Upper lobe of left lung (tissue), 6 donors: ENCODE measurements at regions not wholly inside any gene's neighbourhood (a gene's known extent, or its start where the extent isn't known, plus 50 kb on each side); places are given as distances from the start of the nearest gene placed in this dataset.

Experiments
- ATAC-seq, 2 donors: fragments of 200-7000 bp; cut with Tn5 transposase; one replicate each; pipeline ENCODE4 v1.9.1; 2022; ENCODE audit warnings: mild to moderate bottlenecking in 2 of 2, moderate library complexity in 2 of 2; ENCODE audit not compliant: low FRiP score in 2 of 2
- DNase-seq, 2 donors: peaks; one replicate each; pipeline ENCODE4 v3.0.0-alpha.2; 2019 to 2020
- H3K27ac ChIP-seq, 4 donors: fragments of 200-600 bp; sonication (generic); one replicate each; pipeline ENCODE4 v1.5.1; 2016 to 2019
- H3K27me3 ChIP-seq, 4 donors: fragments of 200-600 bp; sonication (generic); one replicate each; pipeline ENCODE4 v1.5.1; 2017 to 2019
- H3K36me3 ChIP-seq, 4 donors: fragments of 200-600 bp; sonication (generic); one replicate each; pipeline ENCODE4 v1.5.1; 2016 to 2019
- H3K4me1 ChIP-seq, 4 donors: fragments of 200-600 bp; sonication (generic); one replicate each; pipeline ENCODE4 v1.5.1; 2018 to 2019
- H3K4me3 ChIP-seq, 4 donors: fragments of 200-600 bp; sonication (generic); one replicate each; pipeline ENCODE4 v1.5.1; 2017 to 2019; ENCODE audit warnings: mild to moderate bottlenecking in 2 of 4, moderate library complexity in 1 of 4
- H3K9me3 ChIP-seq, 4 donors: fragments of 200-600 bp; sonication (generic); one replicate each; pipeline ENCODE4 v1.5.1; 2018 to 2019
- CTCF ChIP-seq, 6 experiments: fragments of 450-650 bp in 4 of 6; fragments of 200-600 bp in 2 of 6; sonication (generic) in 2 of 6; IDR thresholded peaks; one replicate each; pipeline ENCODE4 v1.5.1; 2016 to 2019; ENCODE audit warnings: antibody characterized with exemption in 6 of 6
- EP300 ChIP-seq, 4 donors: sonication (generic); formaldehyde crosslinking; IDR thresholded peaks; one replicate each; pipeline ENCODE4 v1.5.1; 2017; ENCODE audit warnings: antibody characterized with exemption in 4 of 4, control low read depth in 2 of 4
- POLR2A ChIP-seq, 4 donors: fragments of 450-650 bp; IDR thresholded peaks; one replicate each; pipeline ENCODE4 v1.5.1; 2016 to 2017; ENCODE audit warnings: antibody characterized with exemption in 4 of 4, mild to moderate bottlenecking in 2 of 4
- POLR2AphosphoS5 ChIP-seq, 2 donors: sonication (generic); formaldehyde crosslinking; IDR thresholded peaks; one replicate each; pipeline ENCODE4 v1.5.1; 2017; ENCODE audit warnings: antibody characterized with exemption in 2 of 2
- WGBS, 2 donors: methylation state at CpG; one replicate each; pipeline ENCODE4 v1.1.5; 2017 to 2018; 5-methylcytosine and 5-hydroxymethylcytosine counted together
- donor health status: DM: no; HTN: no; CAD: no; lungs with moderate emphysema.
- donor health status: DM: no; HTN: yes; CAD: no; lungs with severe emphysema.

DNA sequence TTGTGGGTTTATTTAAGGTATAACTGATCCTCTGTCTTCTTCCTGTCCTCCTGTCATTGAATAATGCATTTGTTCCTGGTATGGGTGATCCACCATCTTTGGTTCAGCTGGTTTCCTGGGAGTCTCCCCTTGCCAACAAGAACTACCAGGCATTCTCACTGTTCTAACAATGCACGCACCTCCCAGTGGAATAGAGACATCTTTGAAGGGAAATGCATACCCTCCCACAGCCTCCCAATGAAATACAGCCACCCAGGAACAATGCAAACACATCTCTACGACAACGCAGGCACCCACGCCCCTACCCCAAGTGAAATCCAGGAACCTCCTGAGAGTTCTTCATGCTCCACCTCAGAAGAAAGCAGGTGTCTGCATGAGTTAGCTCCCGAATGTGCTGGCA is 318.0 kb downstream of the SOX11 start:
- TF ChIP-seq CTCF (IDR thresholded peaks at IDR 0.05) (no peak), POLR2A (IDR thresholded peaks at IDR 0.05) (no peak), EP300 (IDR thresholded peaks at IDR 0.05) (no peak), POLR2AphosphoS5 (IDR thresholded peaks at IDR 0.05) (no peak)
- WGBS, 2 donors: 87 to 94% methylated on average over 5 of the region's 5 CpGs
- Histone ChIP-seq H3K4me1 (no peaks in the 10 kb centered on the region), H3K36me3 (no peaks in the 10 kb centered on the region), H3K4me3 (no peak overlapping the region), H3K27ac (no peak overlapping the region), H3K27me3 (no peaks in the 10 kb centered on the region), H3K9me3 (no peaks in the 10 kb centered on the region)
- ATAC-seq (no peak), DNase-seq (no peak)

DNA sequence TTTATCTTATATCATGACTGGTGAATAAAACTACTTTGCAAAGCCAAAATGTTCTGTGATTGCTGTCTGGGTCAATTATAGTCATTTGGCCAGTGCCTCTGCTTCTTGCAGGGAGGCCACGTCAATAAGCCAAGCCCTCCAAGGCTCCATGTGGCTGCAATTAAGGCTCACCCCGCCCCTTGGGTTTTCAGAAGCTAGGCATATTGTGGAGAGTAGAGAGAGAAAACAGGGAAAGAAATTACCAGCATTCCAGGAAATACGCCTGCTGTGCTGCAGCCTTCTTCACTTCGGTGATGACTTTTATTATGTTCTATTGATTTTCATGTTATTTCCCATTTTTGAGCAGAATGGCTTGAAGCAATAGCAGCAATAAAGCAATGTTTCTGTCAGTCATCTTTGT is 319.7 kb downstream of the SOX11 start:
- Histone ChIP-seq H3K9me3 (no peaks in the 10 kb centered on the region), H3K27me3 (no peaks in the 10 kb centered on the region), H3K27ac (no peak overlapping the region), H3K4me3 (no peak overlapping the region), H3K4me1 (no peaks in the 10 kb centered on the region), H3K36me3 (no peaks in the 10 kb centered on the region)
- TF ChIP-seq CTCF (IDR thresholded peaks at IDR 0.05) (no peak), POLR2A (IDR thresholded peaks at IDR 0.05) (no peak), POLR2AphosphoS5 (IDR thresholded peaks at IDR 0.05) (no peak), EP300 (IDR thresholded peaks at IDR 0.05) (no peak)
- DNase-seq (no peak), ATAC-seq (no peak)
- 66 to 80% methylated on average over 4 of the region's 4 CpGs for WGBS, 2 donors

DNA sequence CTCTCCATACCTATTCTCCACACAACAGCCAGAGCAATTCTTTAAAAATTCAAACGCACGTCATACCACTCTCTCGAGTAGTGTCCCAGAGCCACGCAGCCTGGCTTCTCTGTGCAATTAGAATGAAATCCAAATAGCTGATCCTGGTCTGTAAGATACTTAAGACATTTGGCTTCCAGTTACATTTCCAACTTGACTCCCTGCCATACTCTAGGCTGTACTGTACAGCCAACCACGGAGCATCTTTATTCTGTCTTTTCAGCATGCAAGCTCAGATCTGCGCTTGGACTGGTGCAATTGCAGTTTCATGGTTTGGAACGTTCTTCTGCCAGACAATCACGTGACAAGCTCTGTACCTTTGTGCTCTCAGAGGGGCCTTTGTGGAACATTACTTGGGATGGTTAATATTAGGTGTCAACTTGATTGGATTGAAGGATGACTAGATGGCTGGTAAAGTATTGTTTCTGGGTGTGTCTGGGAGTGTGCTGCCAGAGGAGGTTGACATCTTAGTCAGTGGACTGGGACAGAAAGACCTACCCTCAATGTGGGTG is 325.6 kb downstream of the SOX11 start:
- Histone ChIP-seq H3K4me3 (no peak overlapping the region), H3K9me3 (no peaks in the 10 kb centered on the region), H3K36me3 (no peaks in the 10 kb centered on the region), H3K27ac (no peak overlapping the region), H3K27me3 (no peaks in the 10 kb centered on the region), H3K4me1 (no peaks in the 10 kb centered on the region)
- ATAC-seq (peak in 1 of 2 donors; percentile 37), DNase-seq (no peak)
- 80 to 88% methylated on average over 8 of the region's 8 CpGs for WGBS, 2 donors
- TF ChIP-seq CTCF (IDR thresholded peaks at IDR 0.05): no peak
- no peak for TF ChIP-seq EP300 (IDR thresholded peaks at IDR 0.05)
- TF ChIP-seq POLR2AphosphoS5 (IDR thresholded peaks at IDR 0.05): no peak
- no peak for TF ChIP-seq POLR2A (IDR thresholded peaks at IDR 0.05)

DNA sequence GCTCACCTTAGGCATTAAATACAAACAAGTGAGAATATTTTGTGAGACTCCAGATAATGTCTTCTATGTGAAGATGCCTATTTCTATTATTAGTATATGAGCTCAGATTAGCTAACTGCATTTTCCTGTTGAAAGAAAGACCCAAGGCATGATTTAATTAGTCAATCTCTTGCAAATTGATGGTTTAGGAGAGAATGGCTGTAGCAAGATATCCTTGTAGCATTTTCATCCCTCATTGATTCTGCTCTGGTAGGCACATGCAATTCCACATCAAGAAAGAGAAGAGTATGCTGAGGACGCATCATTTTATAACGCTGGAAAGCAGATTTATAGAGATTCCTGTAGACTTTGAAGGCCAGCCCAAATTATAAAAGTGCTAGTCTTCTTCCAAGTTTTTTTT is 332.0 kb downstream of the SOX11 start:
- WGBS, 2 donors: 91 to 95% methylated on average over 2 of the region's 2 CpGs

More for the DNA sequence above, 332.0 kb downstream of the SOX11 start:
- H3K27me3 ChIP-seq: no peaks in the 10 kb centered on the region
- ATAC-seq (no peak), DNase-seq (no peak)
- H3K9me3 ChIP-seq: no peaks in the 10 kb centered on the region
- no peaks in the 10 kb centered on the region for H3K4me1 ChIP-seq
- H3K27ac ChIP-seq: no peak overlapping the region
- no peak overlapping the region for H3K4me3 ChIP-seq
- H3K36me3 ChIP-seq: no peaks in the 10 kb centered on the region
- TF ChIP-seq CTCF (IDR thresholded peaks at IDR 0.05): no peak
- TF ChIP-seq POLR2A (IDR thresholded peaks at IDR 0.05): no peak
- TF ChIP-seq POLR2AphosphoS5 (IDR thresholded peaks at IDR 0.05): no peak
- no peak for TF ChIP-seq EP300 (IDR thresholded peaks at IDR 0.05)
